ENCODE measurements at regions not wholly inside any gene's neighbourhood (a gene's known extent, or its start where the extent isn't known, plus 50 kb on each side); places are given as distances from the start of the nearest gene placed in this dataset.

DNA sequence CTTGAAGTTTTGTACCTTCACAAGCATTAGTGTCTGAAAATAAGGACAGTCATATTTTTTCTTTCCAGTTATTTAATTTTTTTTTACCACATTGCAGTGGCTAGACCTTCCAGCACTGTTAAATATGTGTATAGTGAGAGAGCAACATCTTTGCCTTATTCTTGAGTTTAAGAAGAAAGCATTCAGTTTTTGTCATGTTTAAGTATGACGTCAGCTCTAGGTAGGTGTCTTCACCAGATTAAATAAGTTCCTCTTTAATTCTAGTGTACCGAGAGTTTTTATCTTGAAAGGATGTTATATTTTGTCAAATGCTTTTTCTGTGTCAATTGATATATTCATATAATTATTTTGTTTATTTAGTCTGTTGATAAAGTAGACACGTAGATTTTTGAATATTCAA, 258.8 kb downstream of the FAM181B start:
- no peak for DNase-seq (ENCODE audit: extremely low spot score)
- POLR2A ChIA-PET: no interaction called here
- TF ChIP-seq, protein P1, sequence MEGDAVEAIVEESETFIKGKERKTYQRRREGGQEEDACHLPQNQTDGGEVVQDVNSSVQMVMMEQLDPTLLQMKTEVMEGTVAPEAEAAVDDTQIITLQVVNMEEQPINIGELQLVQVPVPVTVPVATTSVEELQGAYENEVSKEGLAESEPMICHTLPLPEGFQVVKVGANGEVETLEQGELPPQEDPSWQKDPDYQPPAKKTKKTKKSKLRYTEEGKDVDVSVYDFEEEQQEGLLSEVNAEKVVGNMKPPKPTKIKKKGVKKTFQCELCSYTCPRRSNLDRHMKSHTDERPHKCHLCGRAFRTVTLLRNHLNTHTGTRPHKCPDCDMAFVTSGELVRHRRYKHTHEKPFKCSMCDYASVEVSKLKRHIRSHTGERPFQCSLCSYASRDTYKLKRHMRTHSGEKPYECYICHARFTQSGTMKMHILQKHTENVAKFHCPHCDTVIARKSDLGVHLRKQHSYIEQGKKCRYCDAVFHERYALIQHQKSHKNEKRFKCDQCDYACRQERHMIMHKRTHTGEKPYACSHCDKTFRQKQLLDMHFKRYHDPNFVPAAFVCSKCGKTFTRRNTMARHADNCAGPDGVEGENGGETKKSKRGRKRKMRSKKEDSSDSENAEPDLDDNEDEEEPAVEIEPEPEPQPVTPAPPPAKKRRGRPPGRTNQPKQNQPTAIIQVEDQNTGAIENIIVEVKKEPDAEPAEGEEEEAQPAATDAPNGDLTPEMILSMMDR (IDR thresholded peaks at IDR 0.05; ENCODE audit: control extremely low read depth, extremely low read depth, low read depth, missing control alignments): no peak
- CTCF ChIA-PET: no interaction called here

DNA sequence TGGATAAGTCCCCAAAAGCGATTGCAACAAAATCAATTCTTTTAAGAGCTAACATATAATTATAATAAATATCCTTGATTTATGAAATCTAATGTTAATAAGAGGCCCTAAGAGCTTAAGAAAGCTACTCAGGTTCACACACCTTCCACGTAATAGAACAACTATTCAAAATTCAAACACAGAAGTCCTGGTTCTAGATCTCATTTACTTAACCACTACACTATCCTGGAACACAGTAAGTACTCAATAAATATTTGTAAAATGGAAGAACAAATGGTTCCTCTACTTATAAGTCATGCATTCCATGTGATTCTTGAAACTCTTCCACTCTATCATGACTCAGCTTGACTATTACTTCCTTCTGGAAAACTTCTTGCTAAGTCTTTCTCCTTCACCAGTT, 268.2 kb downstream of the FAM181B start:
- no peak for DNase-seq (ENCODE audit: extremely low spot score)
- TF ChIP-seq, protein P1 (IDR thresholded peaks at IDR 0.05; ENCODE audit: control extremely low read depth, extremely low read depth, low read depth, missing control alignments): no peak
- ChIA-PET CTCF (no interaction called here), POLR2A (no interaction called here)

DNA sequence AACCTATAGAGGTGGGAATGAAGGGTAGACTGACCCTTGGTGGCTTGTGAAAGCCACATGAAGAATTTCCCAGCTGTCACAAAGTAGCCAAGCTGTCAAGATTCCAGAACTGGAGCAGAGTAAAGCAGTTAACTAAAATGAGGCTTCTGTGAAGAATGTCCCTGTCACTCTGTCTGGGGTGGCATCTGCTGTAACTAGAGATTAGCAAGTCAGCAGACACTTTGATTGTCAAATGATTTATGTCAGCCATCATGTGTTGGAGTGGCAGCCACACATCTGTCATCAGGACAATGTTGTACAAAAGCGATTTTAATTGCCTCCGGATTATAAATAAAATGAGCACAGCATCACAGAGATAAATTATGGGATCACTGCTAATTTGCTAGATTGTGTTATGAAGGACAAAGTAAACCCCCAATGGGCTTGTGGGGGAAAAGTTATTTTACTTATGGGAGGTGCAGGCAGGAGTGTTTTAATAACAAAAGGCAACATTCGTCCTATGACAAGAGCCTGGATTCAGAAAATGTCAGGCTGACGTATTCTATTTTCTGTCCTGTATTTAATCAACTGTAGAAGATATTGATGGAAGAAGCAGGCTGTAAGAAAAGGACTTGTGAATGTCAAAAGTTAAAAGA, 270.9 kb downstream of the FAM181B start:
- CTCF ChIA-PET: interaction anchor here (1.3 kb wide), 1 partner anchor 10 kb away, joined by 3 read pairs; no protein-coding TSS in a partner anchor
- POLR2A ChIA-PET: no interaction called here
- DNase-seq (ENCODE audit: extremely low spot score): no peak
- TF ChIP-seq, protein P1 (IDR thresholded peaks at IDR 0.05; ENCODE audit: control extremely low read depth, extremely low read depth, low read depth, missing control alignments): no peak

DNA sequence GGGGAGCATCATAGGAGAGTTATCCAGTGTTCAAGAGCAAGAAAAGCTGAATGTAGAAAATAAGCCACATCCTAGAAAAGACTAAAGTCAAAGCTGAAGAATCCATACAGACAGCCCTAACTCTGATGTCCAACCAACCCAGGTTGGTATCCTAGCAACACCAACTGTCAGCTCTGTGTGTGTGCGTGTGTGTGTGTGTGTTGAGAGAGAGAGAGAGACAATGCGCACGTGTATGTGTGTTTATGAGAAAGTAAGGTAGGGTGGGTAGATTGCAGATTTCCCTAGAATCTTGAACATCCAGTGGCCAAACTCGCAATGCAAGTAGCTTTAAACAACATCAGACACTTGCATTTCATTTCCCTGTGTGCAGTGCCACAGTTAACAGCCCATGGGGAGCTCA, 274.9 kb downstream of the FAM181B start:
- no peak for DNase-seq (ENCODE audit: extremely low spot score)
- TF ChIP-seq, protein P1 (IDR thresholded peaks at IDR 0.05; ENCODE audit: control extremely low read depth, extremely low read depth, low read depth, missing control alignments): no peak
- CTCF ChIA-PET: no interaction called here
- POLR2A ChIA-PET: no interaction called here

DNA sequence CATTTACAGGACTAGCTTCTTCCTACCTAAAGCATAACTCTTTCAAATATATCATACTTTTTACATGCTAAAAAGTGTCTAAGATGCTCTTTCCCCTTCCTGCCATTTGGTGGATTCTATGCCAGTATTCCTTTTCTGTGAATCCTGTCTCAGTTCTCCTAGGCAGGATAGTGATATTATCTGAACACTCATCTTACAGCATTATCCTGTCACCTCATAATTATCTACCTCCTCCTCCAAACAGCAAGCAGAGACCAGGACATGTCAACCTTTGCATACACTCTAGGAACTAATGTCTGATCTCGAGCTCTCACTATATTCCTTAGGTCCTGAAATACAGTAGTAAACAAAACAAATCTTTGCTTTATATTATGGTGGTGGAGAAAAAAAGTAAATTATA, 275.5 kb downstream of the FAM181B start:
- DNase-seq (ENCODE audit: extremely low spot score): no peak
- ChIA-PET CTCF (interaction anchor here (1.5 kb wide), 1 partner anchor 10 kb away, joined by 3 read pairs; no protein-coding TSS in a partner anchor), POLR2A (no interaction called here)
- TF ChIP-seq, protein P1 (IDR thresholded peaks at IDR 0.05; ENCODE audit: control extremely low read depth, extremely low read depth, low read depth, missing control alignments): no peak

DNA sequence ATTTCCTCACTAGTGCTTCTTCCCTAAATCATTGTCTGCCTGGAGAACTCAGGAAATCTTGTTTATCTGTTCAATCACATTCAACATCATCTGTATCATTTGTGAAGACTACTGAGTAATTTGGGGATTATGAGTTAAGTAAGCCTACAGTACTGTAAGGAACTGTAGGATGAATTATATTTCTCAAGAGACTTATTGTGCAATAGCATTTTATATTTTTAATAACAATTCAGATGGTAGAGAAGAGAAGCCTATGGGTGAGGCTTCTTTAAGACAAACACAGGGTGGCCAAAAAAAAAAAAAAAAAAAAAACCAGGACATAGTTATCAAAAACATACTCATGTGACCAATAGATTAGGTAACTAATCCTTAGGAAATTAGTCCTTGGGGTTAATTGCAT, 282.7 kb downstream of the FAM181B start:
- DNase-seq (ENCODE audit: extremely low spot score): no peak
- POLR2A ChIA-PET: no interaction called here
- CTCF ChIA-PET: no interaction called here
- TF ChIP-seq, protein P1 (IDR thresholded peaks at IDR 0.05; ENCODE audit: control extremely low read depth, extremely low read depth, low read depth, missing control alignments): no peak
